ENCODE measurements at regions not wholly inside any gene's neighbourhood (a gene's known extent, or its start where the extent isn't known, plus 50 kb on each side); places are given as distances from the start of the nearest gene placed in this dataset.

DNA sequence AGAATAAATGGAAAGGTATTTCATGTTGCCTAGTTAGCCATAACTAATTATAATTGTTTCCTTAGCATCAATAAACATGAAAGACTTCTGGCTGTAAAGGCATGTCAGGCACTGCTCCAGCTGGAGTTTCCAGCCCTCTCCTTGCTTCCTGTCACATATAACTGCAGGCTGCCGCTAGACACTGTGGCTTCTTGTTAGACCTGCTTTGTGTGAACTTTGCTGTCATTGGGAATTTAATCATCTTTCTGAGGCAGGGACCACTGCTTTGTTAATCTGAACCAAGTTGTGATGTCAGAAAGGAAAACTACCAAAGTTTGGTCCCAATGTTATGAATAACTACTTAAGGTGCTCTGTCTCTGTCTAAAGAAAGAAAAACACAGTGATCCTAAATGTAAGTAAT lies 90.3 kb upstream of the DUSP10 start:
- TF ChIP-seq CTCF (IDR thresholded peaks at IDR 0.05; ENCODE audit: low read depth, low read length), result no peak
- no peak overlapping the region for H3K4me3 ChIP-seq (ENCODE audit: low read depth, low read length)
- in situ Hi-C loops (cut with HindIII; ENCODE audit: low sequenced_read_pairs), result no loop called here
- DNase-seq (ENCODE audit: low read depth, low spot score), result no peak

DNA sequence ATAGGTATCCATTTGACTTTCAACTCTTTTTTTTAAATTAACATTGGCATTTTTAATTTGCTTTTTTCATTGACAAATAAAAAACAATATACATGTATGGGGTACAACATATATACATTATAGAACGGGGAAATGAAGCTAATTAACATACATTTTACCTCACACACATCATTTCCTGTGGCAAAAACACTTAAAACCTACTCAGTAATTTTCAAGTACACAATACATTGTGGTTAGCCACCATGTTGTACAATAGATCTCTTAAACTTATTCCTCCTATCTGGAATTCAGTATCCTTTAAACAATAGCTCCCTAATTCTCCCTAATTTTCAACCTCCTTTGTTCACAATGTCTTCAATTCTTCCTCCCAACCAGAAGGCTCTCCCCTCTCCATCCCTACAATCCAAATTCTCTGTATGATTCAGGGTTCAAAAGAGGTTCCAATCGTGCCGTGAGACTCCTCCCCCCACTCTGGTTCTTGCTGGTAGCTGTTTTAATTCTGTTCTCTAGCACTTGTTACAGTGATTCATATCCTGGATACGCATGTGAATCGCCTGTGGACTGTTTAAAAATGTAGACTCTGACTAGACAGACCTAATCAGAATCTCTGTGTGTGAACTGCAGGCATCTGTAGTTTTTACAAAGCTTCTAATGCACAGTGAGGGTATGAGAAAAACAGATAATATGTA lies 87.6 kb upstream of the DUSP10 start:
- in situ Hi-C loops (cut with HindIII; ENCODE audit: low sequenced_read_pairs), result no loop called here
- DNase-seq (ENCODE audit: low read depth, low spot score), result peak; percentile 95
- TF ChIP-seq CTCF (IDR thresholded peaks at IDR 0.05; ENCODE audit: low read depth, low read length), result no peak
- no peak overlapping the region for H3K4me3 ChIP-seq (ENCODE audit: low read depth, low read length)

GRCh38 chr1:221827307-221827642 lies 85.4 kb upstream of the DUSP10 start:
- no peak overlapping the region for H3K4me3 ChIP-seq (ENCODE audit: low read depth, low read length)
- TF ChIP-seq CTCF (IDR thresholded peaks at IDR 0.05; ENCODE audit: low read depth, low read length), result no peak
- in situ Hi-C loops (cut with HindIII; ENCODE audit: low sequenced_read_pairs), result no loop called here
- no peak for DNase-seq (ENCODE audit: low read depth, low spot score)

DNA sequence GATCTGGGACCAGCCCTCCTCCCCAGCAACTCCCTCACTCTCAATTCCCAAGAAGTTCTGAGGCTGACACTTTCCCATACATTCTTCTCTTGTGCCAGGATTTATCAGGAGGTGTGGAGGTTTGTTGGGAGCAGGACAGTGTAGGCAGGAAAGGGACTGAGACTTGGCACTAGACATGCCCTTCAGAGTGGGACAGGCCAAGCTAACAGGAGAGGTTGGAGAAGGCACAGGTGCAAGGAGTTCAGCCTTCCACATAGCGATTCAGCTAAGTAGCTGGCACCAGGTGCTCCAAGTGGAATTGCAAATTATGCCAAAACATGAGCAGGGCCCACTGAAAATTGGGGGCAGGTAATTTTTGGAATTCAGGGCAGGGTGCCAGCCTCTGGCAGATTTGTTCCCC lies 83.0 kb upstream of the DUSP10 start:
- TF ChIP-seq CTCF (IDR thresholded peaks at IDR 0.05; ENCODE audit: low read depth, low read length), result no peak
- H3K4me3 ChIP-seq (ENCODE audit: low read depth, low read length), result no peak overlapping the region
- in situ Hi-C loops (cut with HindIII; ENCODE audit: low sequenced_read_pairs), result no loop called here
- no peak for DNase-seq (ENCODE audit: low read depth, low spot score)

- in situ Hi-C loops (cut with HindIII; ENCODE audit: low sequenced_read_pairs), result no loop called here
- DNase-seq (ENCODE audit: low read depth, low spot score), result peak; percentile 82
- no peak for TF ChIP-seq CTCF (IDR thresholded peaks at IDR 0.05; ENCODE audit: low read depth, low read length)
- no peak overlapping the region for H3K4me3 ChIP-seq (ENCODE audit: low read depth, low read length)
These were observed 82.1 kb upstream of the DUSP10 start for GRCh38 chr1:221824025-221824424.

DNA sequence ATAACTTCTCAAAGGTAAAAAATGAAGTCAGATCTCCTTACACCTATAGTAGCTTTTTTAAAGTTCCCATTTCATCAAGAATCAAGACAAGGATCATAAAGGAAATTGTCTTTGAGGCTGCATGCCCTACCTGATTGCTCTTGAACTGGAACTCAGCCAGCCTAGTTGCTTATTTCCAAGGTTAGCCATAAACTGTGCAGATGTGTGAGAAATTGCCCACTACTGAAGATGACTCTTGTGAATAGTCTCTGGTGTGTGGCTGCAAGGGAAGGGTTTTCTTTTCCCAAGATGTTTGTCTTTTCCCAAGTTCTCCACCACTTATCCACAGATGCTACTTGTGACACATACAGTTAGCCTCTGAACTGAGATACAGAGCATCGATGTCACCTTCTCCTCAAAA lies 81.7 kb upstream of the DUSP10 start:
- H3K4me3 ChIP-seq (ENCODE audit: low read depth, low read length), result no peak overlapping the region
- no peak for DNase-seq (ENCODE audit: low read depth, low spot score)
- no peak for TF ChIP-seq CTCF (IDR thresholded peaks at IDR 0.05; ENCODE audit: low read depth, low read length)
- in situ Hi-C loops (cut with HindIII; ENCODE audit: low sequenced_read_pairs), result no loop called here

- H3K4me3 ChIP-seq (ENCODE audit: low read depth, low read length), result no peak overlapping the region
- in situ Hi-C loops (cut with HindIII; ENCODE audit: low sequenced_read_pairs), result no loop called here
- DNase-seq (ENCODE audit: low read depth, low spot score), result no peak
- TF ChIP-seq CTCF (IDR thresholded peaks at IDR 0.05; ENCODE audit: low read depth, low read length), result no peak
These were observed 81.3 kb upstream of the DUSP10 start for GRCh38 chr1:221823149-221823548.

All from astrocyte of the spinal cord (primary cell).